Anterior cingulate cortex (tissue), 58 donors: ENCODE measurements at regions not wholly inside any gene's neighbourhood (a gene's known extent, or its start where the extent isn't known, plus 50 kb on each side); places are given as distances from the start of the nearest gene placed in this dataset.

Experiments
- DNase-seq, 58 donors: peaks; one replicate each; lab custom pipeline; 2025; lab: John Stamatoyannopoulos, UW

GRCh38 chr17:15112846-15113617, 152.1 kb downstream of the PMP22 start:
- no peak for DNase-seq

GRCh38 chr17:15109608-15110007, 155.5 kb downstream of the PMP22 start:
- no peak for DNase-seq

- no peak for DNase-seq
These were observed 156.1 kb downstream of the PMP22 start for GRCh38 chr17:15108992-15109391.

DNA sequence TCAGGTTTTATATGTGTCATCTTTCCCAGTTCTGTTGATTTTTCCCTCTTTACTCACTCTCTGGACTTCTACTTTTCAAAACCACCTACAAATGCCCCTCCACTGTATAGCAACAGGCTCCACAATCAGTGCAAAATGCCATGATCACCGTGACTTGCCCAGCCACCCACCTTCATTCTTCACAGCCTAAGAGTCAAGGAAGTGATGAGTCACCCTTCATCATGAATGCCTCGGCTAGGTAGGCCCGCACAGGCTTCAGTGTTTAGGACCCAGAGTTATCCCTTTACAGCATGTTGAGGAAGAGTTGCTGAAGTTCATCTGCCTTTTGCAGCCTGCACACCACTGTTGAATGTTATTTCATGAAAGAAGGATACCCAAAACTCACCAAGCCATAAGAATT, 158.6 kb downstream of the PMP22 start:
- no peak for DNase-seq

DNA sequence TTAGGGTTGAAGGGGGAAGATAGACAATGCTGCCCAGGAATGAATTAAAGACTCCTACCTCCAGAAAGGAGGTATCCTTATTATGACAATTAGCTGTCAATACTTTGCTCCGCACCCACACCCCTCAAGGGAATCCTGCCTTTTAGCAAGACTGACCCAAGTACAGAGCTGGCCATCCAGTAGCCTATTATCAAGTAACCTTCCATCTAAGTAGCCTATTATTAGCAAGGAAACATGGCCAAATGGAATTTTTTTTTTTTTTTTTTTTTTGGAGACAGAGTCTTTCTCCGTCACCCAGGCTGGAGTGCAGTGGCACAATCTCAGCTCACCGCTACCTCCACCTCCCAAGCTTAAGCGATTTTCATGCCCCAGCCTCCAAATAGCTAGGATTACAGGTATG, 161.3 kb downstream of the PMP22 start:
- no peak for DNase-seq

- DNase-seq = no peak
These were observed 164.0 kb downstream of the PMP22 start for GRCh38 chr17:15101175-15101574.

DNA sequence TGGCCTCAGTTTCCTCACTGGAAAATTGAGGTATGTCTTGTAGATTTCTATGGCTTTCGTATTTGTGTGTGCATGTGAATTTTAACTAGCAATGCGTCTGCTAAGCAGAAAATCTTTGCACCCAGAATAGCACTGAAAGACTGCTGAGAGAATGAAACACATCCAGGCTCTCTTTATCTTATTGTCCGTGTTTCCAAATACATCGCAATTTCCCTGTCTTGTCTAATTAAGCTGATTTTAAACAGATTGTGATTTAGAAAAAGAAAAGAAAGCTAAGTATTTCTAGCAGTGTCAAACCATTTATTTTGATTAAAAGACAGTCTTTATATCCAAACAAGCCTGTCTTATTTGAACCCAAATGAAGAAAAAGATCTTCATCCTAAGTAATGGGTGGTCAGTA, 168.6 kb downstream of the PMP22 start:
- no peak for DNase-seq

GRCh38 chr17:15095935-15096334, 169.2 kb downstream of the PMP22 start:
- no peak for DNase-seq

DNA sequence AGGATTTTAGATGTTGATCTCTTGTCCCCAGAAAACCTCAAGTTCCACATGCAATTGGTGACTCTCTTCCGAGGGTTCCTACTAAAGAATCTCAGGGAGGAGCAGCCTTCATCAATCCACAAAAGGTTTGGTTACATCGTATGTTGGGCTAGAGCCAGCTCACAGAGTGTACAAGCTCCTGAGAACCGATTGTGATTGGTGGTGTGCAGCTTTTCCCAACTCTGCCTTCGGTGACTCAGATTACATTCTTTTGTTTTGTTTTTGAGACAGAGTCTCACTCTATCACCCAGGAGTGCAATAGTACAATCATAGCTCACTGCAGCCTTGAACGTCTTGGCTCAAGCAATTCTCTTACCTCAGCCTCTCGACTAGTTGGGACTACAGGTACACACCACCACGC, 172.4 kb downstream of the PMP22 start:
- DNase-seq = no peak

DNA sequence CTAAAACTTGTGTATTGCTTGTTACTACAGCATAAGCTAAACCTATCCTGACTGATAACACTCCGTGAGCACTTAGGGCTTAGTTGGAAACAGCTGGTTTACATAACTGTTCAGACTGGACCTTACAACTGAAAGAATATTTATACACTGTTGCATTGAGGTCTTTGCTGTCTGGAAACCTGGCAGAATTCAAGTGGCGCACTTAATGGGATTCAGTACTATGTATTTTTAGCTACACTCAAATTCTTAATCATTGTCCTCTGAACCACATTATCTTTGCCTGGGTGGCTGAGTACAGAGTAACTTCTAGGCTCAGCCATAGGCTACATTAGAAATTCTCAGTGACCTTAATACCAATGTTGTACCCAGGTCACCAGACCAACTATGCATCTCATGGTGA, 172.9 kb downstream of the PMP22 start:
- DNase-seq = no peak

DNA sequence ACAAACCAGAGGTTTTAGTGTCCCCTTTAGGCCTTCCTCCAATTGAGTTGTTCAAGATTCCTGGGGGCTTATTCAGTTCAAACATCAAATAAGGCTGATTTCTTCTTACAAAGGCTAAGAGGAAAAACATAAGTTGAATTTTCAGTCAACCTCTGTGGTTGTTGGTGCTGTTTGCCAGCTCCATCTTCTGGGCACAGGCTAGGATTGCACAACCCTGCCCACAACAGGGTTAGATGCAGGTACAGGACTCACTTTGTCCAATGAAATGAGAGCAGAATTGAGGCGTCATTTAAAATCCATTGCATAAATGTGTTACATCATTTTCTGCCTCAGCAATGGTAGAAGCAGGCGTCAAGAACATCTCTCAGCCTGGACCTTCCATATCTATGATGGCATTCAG, 173.3 kb downstream of the PMP22 start:
- no peak for DNase-seq

- DNase-seq = no peak
These were observed 174.6 kb downstream of the PMP22 start for GRCh38 chr17:15090533-15090932.

- no peak for DNase-seq
These were observed 177.2 kb downstream of the PMP22 start for GRCh38 chr17:15087946-15088345.

DNA sequence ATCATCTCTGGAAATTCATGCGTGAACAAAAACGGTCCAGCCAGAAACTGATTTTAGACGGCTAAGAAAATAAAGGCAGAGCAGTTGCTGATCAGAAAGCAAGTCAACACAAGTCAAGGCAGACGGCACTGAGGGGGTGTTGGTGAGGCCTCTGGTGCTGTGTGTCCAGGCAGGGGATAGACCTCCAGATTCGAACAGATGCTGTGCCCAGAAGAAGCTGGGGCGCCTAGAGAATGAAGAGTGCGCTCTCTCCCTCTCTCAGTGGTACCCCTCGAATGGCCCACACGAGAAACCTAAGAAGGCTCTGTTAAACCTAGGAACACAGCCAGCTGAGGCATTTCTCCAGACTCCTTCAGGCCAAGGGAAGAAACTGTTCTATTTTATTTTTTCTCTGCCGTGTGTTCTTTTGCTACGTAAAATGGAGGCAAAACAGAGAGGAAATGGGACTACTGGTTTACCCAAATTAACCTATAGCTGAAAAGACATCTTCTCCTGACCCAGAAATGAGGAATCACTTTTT, 178.3 kb downstream of the PMP22 start:
- no peak for DNase-seq

GRCh38 chr17:15085890-15086677, 179.0 kb downstream of the PMP22 start:
- no peak for DNase-seq

DNA sequence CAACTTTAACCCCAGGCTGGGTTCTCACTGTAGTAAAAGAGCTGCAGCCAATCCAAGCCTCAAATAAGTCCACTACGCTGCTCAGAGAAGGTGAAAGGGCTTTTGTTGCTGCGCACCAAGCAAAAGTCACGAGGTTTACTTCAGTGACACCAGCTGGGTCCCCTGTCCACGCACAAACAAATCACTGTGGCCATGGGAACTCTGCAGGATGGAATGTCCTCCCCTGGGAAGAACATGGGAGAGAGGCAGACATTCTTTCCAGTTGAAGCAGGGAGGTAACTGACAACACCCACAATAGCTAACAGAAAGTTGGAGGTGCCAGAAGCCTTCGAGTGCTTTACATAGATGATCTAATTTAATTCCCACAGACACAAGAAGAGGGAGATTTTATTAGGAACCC, 181.9 kb downstream of the PMP22 start:
- no peak for DNase-seq

- DNase-seq = no peak
These were observed 184.1 kb downstream of the PMP22 start for GRCh38 chr17:15081008-15081407.

GRCh38 chr17:15078570-15078969, 186.6 kb downstream of the PMP22 start:
- DNase-seq = no peak

DNA sequence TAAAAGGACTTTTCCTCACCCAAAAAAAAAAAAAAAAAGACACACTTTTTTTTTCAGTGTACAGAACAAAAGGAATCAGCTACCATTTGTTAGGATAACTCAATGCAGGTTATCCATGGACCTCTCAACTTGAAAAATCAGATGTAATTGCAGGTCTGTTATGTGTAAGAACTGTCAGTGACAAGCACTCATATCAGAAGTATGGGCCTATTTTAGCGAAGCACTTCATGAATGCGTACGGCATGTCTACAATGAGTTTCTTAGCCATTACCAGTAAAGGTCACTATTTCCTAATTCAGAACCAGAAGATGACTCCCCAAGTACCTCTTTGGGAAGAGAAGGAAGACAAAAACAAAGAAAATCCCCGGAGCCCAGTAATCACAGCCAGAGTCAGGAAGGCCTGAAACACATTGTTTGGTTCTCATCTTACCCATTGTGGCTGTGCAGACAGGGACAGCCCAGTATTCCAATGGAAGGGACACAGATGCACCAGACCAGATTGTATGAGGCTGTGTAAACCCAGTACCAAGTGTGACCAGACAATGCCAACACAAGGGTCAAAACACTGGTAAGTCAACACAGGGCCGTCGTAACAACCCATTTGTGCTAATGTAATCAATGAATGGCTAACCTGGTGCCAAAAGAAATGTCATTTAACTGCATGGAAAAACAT, 188.0 kb downstream of the PMP22 start:
- DNase-seq = no peak

DNA sequence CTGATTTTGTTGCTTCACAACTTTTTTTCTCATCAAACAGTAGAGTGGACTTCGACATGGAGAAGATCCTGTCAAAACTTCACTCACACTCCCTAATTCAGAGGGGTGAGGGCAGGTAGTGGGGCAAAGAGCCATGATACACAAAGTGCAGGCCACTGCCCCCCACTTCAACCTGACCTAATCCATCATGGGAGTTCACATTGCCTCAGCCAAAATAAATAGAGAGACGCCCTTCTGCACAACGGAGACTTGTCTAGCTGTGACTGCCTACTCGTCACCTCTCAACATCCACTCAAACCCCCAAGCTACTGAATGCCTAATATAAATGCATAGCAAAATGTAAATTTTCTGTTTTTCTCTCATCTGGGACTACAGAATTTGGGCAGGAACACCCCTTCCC, 213.2 kb downstream of the PMP22 start:
- no peak for DNase-seq

- DNase-seq = no peak
These were observed 215.3 kb downstream of the PMP22 start for GRCh38 chr17:15049795-15050160.
